ENCODE measurements at regions not wholly inside any gene's neighbourhood (a gene's known extent, or its start where the extent isn't known, plus 50 kb on each side); places are given as distances from the start of the nearest gene placed in this dataset.

DNA sequence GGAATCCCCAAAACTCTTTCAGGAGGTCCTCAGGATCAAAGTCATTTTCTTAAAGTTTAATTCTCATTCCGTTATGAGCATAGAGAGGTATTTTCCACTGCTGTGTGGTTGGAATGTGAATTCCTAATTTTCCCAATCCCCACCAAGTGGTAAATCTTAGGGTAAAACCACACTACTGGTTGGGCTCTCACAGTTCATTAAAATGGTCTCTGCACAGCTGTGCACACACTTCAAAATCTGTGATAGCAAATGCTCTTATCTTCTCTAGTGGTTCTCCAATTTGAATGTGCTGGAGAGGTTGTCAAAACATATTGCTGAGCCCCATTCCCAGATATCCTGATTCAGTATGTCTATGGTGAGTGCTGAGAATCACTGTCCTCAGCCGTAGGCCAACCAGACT lies 189.1 kb downstream of the BMP4 start:
- TF ChIP-seq, protein P1, sequence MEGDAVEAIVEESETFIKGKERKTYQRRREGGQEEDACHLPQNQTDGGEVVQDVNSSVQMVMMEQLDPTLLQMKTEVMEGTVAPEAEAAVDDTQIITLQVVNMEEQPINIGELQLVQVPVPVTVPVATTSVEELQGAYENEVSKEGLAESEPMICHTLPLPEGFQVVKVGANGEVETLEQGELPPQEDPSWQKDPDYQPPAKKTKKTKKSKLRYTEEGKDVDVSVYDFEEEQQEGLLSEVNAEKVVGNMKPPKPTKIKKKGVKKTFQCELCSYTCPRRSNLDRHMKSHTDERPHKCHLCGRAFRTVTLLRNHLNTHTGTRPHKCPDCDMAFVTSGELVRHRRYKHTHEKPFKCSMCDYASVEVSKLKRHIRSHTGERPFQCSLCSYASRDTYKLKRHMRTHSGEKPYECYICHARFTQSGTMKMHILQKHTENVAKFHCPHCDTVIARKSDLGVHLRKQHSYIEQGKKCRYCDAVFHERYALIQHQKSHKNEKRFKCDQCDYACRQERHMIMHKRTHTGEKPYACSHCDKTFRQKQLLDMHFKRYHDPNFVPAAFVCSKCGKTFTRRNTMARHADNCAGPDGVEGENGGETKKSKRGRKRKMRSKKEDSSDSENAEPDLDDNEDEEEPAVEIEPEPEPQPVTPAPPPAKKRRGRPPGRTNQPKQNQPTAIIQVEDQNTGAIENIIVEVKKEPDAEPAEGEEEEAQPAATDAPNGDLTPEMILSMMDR (IDR thresholded peaks at IDR 0.05), result no peak
- TF ChIP-seq POLR2A (IDR thresholded peaks at IDR 0.05) (no peak), EP300 (IDR thresholded peaks at IDR 0.05) (no peak)
